HG03575 (cell line): ENCODE measurements at regions not wholly inside any gene's neighbourhood (a gene's known extent, or its start where the extent isn't known, plus 50 kb on each side); places are given as distances from the start of the nearest gene placed in this dataset.
"Not testable (repeated sequence)": the region's sequence is repeated elsewhere in the genome, so short reads cannot be mapped to it uniquely, and the experiment has no call there.

Source experiments
- ATAC-seq: cut with Tn5 transposase; IDR thresholded peaks from one replicate; pipeline ENCODE4 v1.9.1; 2021; ENCODE audit not compliant: unreplicated experiment, insufficient number of reproducible peaks, low FRiP score; ENCODE audit errors: extremely low read depth

- ATAC-seq = no peak
Measured at GRCh38 chr10:129042776-129043595, 424.1 kb upstream of the MGMT start.

- no peak for ATAC-seq
Measured at GRCh38 chr10:129043691-129044090, 423.4 kb upstream of the MGMT start.

GRCh38 chr10:129045599-129045998, 421.4 kb upstream of the MGMT start:
- ATAC-seq = no peak

DNA sequence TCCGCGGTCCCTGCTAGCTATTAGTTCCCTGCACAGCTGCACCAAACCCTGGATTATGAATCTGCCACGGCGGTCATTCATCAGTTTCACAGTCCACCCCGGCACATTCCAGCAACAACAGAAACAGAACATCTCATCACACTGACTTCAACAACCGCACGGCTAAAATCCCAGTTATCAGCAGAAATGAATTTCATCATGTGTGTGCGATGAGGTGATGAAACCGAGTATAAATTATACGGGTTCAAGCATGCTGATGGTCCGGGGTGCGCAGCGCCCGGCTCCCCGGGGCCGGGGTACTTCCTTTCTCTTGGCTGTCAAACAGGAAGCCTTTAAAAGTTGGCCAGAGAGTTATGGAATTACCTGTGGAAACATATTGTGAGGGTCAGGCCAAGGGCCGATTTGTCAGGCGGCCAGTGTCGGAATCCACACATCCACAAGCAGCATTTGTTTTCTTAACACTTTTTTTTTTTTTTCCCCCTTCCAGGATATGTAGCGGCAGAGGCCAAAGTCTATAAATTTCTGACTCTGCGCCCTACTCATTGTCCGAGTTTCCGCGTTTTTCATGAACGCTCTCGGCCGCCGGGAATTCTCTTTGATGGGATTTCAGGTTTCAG, 420.9 kb upstream of the MGMT start:
- ATAC-seq = no peak

DNA sequence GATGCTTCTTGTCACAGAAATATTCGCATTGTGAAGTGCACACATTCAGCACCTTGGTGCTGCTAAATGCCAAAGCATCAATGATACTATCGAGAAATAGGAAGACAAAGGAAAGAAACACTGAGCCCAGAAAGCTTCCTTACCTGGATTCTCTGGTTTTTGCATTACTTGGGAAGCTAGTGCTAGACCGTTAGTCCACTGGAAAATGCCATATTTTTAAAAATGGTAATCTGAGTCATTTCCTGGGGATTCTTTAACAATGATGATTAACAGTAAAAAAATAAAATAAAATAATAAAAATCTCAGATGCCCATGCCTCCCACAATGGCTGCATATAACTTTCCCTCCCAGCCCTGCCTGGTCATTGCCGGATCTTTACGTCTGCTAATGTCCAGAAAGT, 420.1 kb upstream of the MGMT start:
- ATAC-seq = no peak

- ATAC-seq = no peak
Measured at GRCh38 chr10:129047600-129047999, 419.4 kb upstream of the MGMT start.

- no peak for ATAC-seq
Measured at GRCh38 chr10:129048513-129048912, 418.5 kb upstream of the MGMT start.

DNA sequence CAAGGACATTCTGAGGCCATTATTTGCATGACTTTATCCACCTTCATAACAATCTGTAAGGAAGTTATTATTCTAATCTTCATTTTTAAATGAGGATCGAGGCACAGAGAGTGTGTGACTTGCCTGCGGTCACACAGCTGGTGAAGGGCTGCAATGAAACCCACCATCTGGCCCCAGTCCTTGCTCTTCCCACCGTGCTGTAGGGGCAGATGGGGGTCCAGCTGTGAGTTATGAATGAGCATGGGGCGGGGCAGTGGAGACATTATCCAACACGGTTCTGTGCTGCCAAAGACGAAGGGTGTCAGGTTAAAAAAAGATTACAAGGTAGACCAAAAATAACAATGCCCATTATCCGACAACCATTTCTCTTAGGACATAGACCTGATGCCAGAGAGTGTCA, 417.5 kb upstream of the MGMT start:
- no peak for ATAC-seq

- ATAC-seq = no peak
Measured at GRCh38 chr10:129055225-129055624, 411.8 kb upstream of the MGMT start.

- no peak for ATAC-seq
Measured at GRCh38 chr10:129055986-129056385, 411.1 kb upstream of the MGMT start.

- ATAC-seq = no peak
Measured at GRCh38 chr10:129056734-129057689, 410.0 kb upstream of the MGMT start.

DNA sequence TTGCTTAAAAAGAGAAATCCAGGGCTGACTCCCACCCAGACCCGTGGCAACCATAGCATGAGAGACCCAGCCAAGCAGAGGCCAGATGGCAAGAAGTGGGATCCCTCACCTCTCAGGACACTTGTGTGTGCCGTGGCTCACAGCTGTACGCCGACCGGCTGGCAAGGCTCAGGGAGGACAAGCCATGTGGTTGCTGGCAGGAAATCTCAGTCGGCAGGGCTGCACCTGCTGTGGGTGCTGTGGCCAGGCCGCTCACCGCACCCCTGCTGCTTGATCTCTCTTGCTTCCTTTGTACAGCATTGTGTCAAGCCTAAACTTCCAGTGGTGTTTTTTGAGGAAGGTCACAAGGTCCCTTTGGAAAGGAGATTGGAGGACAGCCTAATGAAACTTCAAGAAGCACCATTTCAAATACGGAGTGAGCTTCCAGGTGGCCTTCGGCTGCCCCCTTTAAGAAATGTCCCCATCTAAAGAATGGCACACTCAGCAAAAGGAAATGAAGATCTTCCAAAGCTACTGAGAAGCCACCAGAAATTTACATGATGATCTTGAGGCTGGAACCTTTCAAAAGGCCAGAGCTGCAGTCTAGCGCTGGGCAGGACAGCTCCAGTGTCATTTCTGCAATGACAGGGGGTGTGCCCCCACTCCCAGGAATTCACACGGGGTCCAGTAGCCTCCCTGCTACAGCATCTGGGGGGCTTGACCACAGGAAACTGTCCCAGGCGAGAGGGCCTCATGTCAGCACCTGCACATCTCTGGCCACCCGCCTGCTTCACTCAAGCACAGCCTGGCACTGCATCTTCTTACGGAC, 409.0 kb upstream of the MGMT start:
- ATAC-seq = peak; percentile 72

GRCh38 chr10:129058664-129059155, 408.3 kb upstream of the MGMT start:
- ATAC-seq = no peak

GRCh38 chr10:129059977-129060376, 407.1 kb upstream of the MGMT start:
- ATAC-seq = no peak

DNA sequence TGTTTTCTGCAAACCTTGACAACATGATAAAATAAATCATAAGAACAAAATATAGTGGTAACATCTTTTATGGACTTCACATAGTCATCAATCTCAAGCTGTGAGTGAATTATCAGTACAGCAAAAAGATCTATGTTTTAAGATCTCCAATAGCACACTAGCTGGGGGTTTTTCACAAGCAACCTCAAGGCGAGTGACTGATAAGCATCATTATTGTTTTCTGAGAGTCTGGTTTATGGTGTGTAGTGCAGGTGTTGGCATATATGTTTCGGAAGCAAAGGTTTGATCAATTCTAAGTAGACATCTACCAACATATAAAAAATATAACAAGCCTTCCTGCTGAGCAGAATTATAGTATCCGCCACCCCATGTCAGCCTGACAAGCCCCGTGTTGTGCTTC, 403.8 kb upstream of the MGMT start:
- ATAC-seq = no peak

DNA sequence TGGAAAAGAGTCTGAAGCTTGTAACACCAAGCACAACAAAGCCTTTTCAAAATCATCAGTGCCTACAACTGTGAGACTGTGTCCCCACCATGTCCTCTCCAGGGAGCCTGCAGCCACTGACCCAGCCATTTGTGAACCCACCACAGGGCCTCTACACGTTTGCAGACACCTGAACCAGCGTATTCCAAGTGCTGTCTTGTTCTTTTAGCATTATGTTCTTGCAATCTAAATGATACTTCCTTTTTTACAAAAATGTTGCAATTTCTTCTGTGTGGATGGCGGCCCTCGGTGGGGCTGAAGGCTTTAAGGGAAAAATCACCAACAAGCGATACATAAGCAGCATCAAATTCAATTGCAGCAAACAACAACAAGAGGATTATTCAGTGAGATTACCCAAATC, 403.2 kb upstream of the MGMT start:
- no peak for ATAC-seq

DNA sequence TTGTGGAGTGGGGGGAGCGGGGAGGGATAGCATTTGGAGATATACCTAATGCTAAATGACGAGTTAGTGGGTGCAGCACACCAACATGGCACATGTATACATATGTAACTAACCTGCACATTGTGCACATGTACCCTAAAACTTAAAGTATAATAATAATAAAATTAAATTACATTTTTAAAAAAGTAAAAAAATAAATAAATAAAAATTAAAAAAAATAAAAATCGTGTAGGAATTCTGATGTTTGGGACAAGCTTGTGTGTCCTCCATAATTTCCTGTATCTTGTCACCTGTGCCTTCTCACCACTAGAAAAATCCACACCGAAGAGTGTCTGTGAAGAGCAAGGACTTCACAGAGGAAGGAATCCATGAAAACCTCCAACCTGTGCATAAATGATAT, 400.5 kb upstream of the MGMT start:
- ATAC-seq = not testable (repeated sequence)

DNA sequence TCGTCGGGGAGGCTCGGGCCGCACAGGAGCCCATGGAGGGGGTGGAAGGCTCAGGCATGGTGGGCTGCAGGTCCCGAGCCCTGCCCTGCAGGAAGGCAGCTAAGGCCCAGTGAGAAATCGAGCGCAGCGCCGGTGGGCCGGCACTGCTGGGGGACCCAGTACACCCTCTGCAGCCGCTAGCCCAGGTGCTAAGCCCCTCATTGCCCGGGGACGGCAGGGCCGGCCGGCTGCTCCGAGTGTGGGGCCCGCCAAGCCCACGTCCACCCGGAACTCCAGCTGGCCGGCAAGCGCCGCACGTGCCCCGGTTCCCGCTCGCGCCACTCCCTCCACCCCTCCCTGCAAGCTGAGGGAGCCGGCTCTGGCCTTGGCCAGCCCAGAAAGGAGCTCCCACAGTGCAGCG, 395.6 kb upstream of the MGMT start:
- not testable (repeated sequence) for ATAC-seq

GRCh38 chr10:129074939-129075338, 392.1 kb upstream of the MGMT start:
- ATAC-seq = no peak
